Renal cortical epithelial cell (primary cell): ENCODE measurements at regions not wholly inside any gene's neighbourhood (a gene's known extent, or its start where the extent isn't known, plus 50 kb on each side); places are given as distances from the start of the nearest gene placed in this dataset.

ENCODE experiments used
- DNase-seq: peaks from one replicate; pipeline ENCODE4 v3.0.0-alpha.2; 2011; ENCODE audit warnings: low read depth

GRCh38 chr4:135319685-135320084, 1118.1 kb upstream of the PABPC4L start:
- DNase-seq = no peak

GRCh38 chr4:135316266-135316779, 1114.7 kb upstream of the PABPC4L start:
- DNase-seq = no peak

GRCh38 chr4:135290136-135290535, 1088.5 kb upstream of the PABPC4L start:
- DNase-seq = no peak

- no peak for DNase-seq
Measured at GRCh38 chr4:135283934-135284333, 1082.3 kb upstream of the PABPC4L start.

GRCh38 chr4:135282676-135283075, 1081.1 kb upstream of the PABPC4L start:
- DNase-seq = no peak

GRCh38 chr4:135281230-135281629, 1079.6 kb upstream of the PABPC4L start:
- DNase-seq = peak; percentile 13

- DNase-seq = no peak
Measured at GRCh38 chr4:135277980-135278315, 1076.4 kb upstream of the PABPC4L start.

- DNase-seq = peak; percentile 18
Measured at GRCh38 chr4:135277068-135277979, 1075.7 kb upstream of the PABPC4L start.

- no peak for DNase-seq
Measured at GRCh38 chr4:135274416-135274815, 1072.8 kb upstream of the PABPC4L start.

GRCh38 chr4:135269125-135269890, 1067.7 kb upstream of the PABPC4L start:
- DNase-seq = peak; percentile 22

GRCh38 chr4:135268369-135268768, 1066.8 kb upstream of the PABPC4L start:
- no peak for DNase-seq

GRCh38 chr4:135267148-135267865, 1065.7 kb upstream of the PABPC4L start:
- no peak for DNase-seq

- DNase-seq = no peak
Measured at GRCh38 chr4:135256111-135256510, 1054.5 kb upstream of the PABPC4L start.

GRCh38 chr4:135250040-135250439, 1048.5 kb upstream of the PABPC4L start:
- DNase-seq = no peak

- no peak for DNase-seq
Measured at GRCh38 chr4:135249024-135249423, 1047.4 kb upstream of the PABPC4L start.

- DNase-seq = no peak
Measured at GRCh38 chr4:135244696-135245095, 1043.1 kb upstream of the PABPC4L start.

- no peak for DNase-seq
Measured at GRCh38 chr4:135244056-135244455, 1042.5 kb upstream of the PABPC4L start.

GRCh38 chr4:135240796-135241195, 1039.2 kb upstream of the PABPC4L start:
- no peak for DNase-seq

- DNase-seq = no peak
Measured at GRCh38 chr4:135239964-135240363, 1038.4 kb upstream of the PABPC4L start.

GRCh38 chr4:135238940-135239339, 1037.4 kb upstream of the PABPC4L start:
- DNase-seq = peak; percentile 27

GRCh38 chr4:135236048-135236447, 1034.5 kb upstream of the PABPC4L start:
- no peak for DNase-seq

GRCh38 chr4:135227842-135228241, 1026.3 kb upstream of the PABPC4L start:
- DNase-seq = no peak
